ENCODE measurements at regions not wholly inside any gene's neighbourhood (a gene's known extent, or its start where the extent isn't known, plus 50 kb on each side); places are given as distances from the start of the nearest gene placed in this dataset.
"Not testable (repeated sequence)": the region's sequence is repeated elsewhere in the genome, so short reads cannot be mapped to it uniquely, and the experiment has no call there.

GRCh38 chrX:106220177-106220576 is 52.1 kb downstream of the PWWP3B start:
- peak; percentile 8 for DNase-seq (ENCODE audit: low spot score)

- no peak for DNase-seq (ENCODE audit: low spot score)
These were observed 75.3 kb downstream of the PWWP3B start for GRCh38 chrX:106243376-106243775.

DNA sequence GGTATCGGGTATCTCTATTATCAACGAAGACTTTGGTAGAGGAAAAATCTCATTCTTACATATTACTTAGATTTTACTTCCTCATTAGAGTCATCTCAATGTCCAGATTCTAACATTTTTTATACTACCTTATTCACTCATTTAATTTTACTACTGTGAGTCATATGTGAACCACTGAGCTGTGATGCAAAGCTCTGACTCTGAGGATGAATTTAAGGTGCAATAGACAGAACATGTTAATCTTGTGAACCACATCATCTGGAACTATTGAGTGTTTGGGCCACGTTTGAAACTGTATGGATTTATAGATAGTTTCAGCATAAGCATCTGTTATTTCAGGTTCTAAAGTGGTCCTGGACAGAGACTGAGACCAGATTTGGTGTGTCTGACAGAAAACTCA is 78.4 kb downstream of the PWWP3B start:
- no peak for DNase-seq (ENCODE audit: low spot score)

DNA sequence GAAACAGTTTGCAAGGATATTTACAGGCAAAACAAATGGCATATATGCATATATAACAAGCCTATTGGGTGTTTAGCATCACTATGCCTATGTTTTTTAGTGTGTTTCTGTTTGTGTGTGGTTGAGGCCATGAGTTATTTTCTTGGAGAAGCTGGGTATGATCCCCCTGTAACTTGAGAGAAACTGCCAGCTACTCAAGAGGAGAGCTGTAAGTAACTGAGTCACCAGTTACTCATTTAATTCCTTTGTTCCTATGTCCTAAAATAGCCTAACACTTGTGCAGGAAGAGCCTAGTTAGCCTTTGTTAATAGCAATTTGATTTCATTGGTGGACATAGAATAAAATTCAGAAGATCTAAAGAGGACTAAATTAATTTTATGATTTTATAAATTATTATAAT is 79.1 kb downstream of the PWWP3B start:
- DNase-seq (ENCODE audit: low spot score): no peak

DNA sequence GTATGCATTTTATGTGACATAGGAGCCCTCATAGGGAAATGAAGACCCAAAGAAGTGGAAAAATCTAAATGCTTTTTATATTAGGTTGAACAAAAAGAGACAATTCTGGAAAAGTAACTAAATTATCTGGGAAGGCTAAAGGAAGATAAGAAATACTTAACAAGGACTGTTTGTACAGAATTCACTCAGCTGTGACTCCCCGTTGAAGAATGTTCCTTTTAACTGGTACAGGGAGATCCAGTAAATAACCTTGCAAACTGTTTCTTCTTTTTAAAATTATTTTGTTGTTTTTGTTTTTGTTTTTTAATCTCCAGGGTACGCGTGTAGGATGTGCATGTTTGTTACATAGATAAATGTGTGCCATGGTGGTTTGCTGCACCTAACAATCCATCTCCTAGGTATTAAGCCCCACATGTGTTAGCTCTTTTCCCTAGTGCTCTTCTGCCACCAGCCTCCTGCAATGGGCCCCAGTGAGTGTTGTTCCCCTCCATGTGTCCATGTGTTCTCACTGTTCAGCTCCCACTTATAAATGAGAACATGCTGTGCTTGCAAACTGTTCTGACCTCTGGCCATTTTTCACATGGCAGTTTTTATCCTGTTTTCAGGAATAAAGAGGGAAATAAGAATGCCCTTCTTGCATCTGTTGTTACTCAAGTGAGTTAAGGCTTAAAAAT is 81.7 kb downstream of the PWWP3B start:
- no peak for DNase-seq (ENCODE audit: low spot score)

- no peak for DNase-seq (ENCODE audit: low spot score)
These were observed 95.7 kb downstream of the PWWP3B start for GRCh38 chrX:106263817-106264216.

- DNase-seq (ENCODE audit: low spot score): not testable (repeated sequence)
These were observed 106.0 kb downstream of the PWWP3B start for GRCh38 chrX:106273947-106274587.

- not testable (repeated sequence) for DNase-seq (ENCODE audit: low spot score)
These were observed 107.1 kb downstream of the PWWP3B start for GRCh38 chrX:106275172-106275571.

GRCh38 chrX:106278951-106279350 is 110.8 kb downstream of the PWWP3B start:
- DNase-seq (ENCODE audit: low spot score): no peak

DNA sequence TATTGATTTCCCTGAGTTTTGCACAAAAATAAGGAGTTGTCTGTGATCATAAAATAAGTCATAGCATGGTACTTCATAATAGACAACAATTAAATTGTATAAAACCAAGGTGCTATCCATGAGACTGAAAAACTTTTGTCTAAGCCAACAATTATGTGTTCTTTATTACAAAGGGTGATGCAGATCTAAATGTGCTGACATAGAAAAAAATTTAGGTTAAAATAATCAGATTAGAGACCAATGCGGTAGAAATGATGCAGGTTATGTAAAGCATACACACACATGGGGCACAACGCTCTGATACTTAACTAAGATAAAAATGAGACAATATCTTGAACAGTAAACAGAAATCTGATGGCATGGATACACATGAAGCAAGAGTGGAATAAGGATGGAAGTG is 113.3 kb downstream of the PWWP3B start:
- DNase-seq (ENCODE audit: low spot score): no peak

DNA sequence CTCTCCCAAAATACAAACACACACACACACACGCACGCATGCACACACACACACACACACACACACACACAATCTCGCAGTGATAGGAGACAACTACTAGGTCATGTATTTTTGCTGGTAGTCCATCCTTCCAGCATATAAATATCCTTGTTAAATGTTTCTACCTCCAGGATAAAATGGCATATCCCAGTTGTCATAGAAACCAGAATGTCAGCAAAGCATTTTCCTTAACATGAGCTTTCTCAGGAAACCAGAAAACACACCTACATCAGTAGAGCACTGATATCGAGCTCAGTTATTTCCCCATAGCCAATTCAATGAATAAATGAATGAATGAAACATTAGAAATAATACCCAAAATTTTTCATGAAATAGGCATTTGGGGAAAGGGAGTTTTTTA is 115.7 kb downstream of the PWWP3B start:
- no peak for DNase-seq (ENCODE audit: low spot score)

DNA sequence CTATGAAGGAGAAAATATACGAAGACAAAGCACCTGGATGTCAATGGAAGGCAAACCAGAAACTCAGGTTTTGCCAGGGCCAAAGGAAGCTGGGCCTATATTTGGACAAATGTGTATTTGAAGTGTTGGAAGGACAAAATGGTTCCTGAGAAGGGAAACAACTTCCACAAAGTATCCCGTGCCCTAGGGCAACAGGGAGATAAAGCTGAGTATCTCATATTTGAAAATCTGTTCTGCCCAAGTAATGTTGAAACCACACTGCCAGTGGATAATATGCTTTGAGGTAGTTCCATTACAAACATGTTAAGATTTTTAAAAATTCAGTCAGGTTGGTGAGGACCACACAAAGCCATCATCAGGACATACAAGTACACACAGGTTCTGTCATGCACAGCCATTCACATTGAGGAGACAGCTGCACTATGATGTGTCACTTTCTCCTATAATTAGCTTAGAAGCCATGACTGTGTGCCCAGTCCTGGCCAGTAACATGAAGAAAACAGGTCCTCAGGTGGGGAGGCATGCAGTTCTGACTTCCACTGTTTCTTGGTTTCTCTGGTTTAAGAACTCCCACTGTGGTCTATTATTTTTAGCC is 116.4 kb downstream of the PWWP3B start:
- DNase-seq (ENCODE audit: low spot score): no peak

DNA sequence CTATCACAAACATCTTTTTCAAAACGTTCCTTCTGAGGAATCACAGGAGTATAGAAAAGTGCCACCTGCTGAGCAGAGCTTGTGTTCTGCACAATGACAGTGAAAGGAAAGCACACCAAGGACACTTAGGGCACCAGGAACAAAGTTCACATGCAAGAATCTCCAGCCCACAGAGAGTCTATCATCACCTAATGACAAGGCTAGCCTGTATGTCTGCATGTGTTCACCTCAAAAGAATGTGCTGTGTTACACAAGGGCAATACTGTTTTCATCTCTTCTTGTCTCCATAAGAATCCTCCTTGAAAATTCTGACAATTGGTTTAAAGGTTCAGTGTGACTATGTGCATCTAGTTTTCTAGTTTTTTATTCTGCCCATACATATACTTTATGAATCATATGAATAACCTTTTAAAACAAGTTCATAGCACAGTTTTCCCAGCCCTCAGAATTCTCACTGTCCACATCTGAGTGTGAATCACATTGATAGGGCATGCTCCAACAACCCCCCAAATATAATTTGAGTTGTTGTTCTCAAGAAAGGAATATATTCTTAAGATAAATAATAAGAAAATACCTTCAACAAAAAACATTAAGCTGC is 118.0 kb downstream of the PWWP3B start:
- DNase-seq (ENCODE audit: low spot score): no peak

GRCh38 chrX:106290778-106291177 is 122.7 kb downstream of the PWWP3B start:
- DNase-seq (ENCODE audit: low spot score): not testable (repeated sequence)

- DNase-seq (ENCODE audit: low spot score): not testable (repeated sequence)
These were observed 123.8 kb downstream of the PWWP3B start for GRCh38 chrX:106291779-106292390.

DNA sequence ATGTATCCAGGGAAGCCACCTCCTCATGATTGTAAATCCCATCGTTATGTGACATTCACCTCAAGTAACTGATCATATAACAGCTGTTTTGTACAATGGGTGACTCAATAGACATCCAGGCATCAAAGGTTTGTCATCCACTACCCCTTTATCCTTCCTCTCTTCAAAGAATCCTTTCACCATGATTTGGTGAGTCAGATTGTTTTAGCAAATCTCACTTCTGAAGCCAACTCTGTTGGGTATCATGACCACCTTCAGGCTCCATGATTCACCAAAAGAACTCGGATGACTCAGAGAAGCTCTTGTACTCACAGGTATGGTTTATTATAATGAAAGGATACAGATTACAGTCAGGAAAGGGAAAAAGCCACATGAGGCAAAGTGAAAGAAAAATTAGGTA is 132.1 kb downstream of the PWWP3B start:
- no peak for DNase-seq (ENCODE audit: low spot score)

GRCh38 chrX:106300656-106301055 is 132.6 kb downstream of the PWWP3B start:
- peak; percentile 5 for DNase-seq (ENCODE audit: low spot score)

- peak; percentile 28 for DNase-seq (ENCODE audit: low spot score)
These were observed 134.2 kb downstream of the PWWP3B start for GRCh38 chrX:106302304-106302703.

DNA sequence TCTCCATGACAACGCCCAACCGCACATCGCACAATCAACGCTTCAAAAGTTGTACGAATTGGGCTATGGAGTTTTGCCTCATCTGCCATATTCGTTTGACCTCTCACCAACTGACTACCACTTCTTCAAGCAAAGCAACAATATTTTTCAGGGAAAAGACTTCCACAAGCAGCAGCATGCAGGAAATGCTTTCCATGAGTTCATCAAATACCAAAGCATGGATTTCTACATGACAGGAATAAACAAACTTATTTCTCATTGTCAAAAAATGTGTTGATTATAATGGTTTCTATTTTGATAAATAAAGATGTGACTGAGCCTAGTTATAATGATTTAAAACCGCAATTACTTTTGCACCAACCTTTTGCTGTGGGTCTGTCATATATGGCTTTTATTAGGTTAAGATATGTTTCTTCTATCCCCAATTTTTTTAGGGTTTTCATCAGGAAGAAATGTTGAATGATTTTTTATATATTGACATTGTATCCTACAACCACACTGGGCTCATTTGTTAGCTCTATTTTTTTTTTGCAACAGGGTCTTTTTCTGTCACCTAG is 138.4 kb downstream of the PWWP3B start:
- DNase-seq (ENCODE audit: low spot score): no peak

GRCh38 chrX:106323357-106323756 is 155.3 kb downstream of the PWWP3B start:
- no peak for DNase-seq (ENCODE audit: low spot score)

GRCh38 chrX:106331606-106332005 is 163.5 kb downstream of the PWWP3B start:
- DNase-seq (ENCODE audit: low spot score): no peak

DNA sequence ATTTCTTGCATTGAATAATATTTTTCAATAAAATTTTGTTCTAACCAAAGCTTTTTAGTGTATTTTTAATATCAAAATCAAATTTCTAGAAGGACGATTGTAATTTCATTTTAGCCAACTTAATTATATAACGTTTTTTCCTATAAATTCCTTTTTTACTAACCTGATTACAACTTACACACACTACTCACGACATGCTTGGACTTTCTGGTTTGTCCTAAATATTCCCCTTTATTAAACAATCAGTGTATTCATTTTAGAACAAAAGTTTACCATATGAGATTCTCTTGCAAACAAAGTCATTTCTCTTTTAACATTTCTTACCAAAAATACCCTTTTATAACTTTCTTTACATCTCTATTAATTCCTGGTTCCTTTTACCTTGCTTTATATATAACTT is 173.7 kb downstream of the PWWP3B start:
- no peak for DNase-seq (ENCODE audit: low spot score)

All from HT-29 (cell line).